ENCODE measurements at regions not wholly inside any gene's neighbourhood (a gene's known extent, or its start where the extent isn't known, plus 50 kb on each side); places are given as distances from the start of the nearest gene placed in this dataset.

DNA sequence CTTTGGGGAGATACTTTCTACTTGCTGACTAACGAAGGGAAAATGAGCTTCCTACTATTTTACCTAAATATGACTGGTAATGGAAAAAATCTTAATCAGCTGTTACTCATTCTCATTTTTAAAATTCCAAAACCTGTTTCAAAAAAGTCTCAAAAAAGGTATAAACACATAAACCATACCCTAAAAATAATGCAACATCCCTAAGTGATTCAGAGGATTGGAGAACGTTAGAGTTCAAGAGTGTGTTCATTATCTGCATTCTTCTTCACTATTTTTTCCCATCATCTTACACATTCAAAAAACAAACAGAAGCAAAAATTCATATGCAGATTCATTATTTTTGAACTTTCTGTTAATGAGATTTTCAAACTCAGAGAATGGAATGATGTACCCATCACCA is 150.4 kb upstream of the GNAI1 start:
- TF ChIP-seq CTCF (IDR thresholded peaks at IDR 0.05 in 4 of 5, conservative IDR thresholded peaks at IDR 0.05 in 1 of 5): no peak
- no peak for TF ChIP-seq POLR2A (IDR thresholded peaks at IDR 0.05)

All from gastrocnemius medialis (tissue), 4 donors.